ENCODE measurements at regions not wholly inside any gene's neighbourhood (a gene's known extent, or its start where the extent isn't known, plus 50 kb on each side); places are given as distances from the start of the nearest gene placed in this dataset.

DNA sequence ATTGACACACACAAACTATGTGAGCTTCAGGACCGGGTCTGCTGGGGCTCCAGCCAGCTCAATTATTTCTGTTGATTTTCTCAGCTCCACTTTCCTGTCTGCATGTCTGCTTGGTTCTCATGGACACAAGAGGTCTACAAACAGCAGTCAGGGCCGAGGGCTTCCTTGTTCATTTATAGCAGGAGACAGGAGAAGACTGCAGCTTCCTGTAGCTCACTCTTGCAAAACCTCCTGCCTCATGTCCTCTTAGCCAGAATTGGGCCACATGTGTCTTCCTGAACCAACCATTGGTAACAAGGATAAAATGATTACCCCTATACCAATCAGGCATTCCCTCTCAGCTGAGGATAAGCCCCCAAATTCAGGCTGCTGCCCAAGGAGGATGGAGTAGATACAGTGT, 182.8 kb downstream of the TLE3 start:
- no peak overlapping the region for H3K4me2 ChIP-seq (ENCODE audit: control insufficient read depth, extremely low read depth, insufficient read depth, low read depth, low read length)
- no peak for FAIRE-seq
- no peak for DNase-seq (ENCODE audit: low read depth, low spot score)
- dilution Hi-C loops (cut with MboI; ENCODE audit: extremely low pct_ligation_motif_present, low sequenced_read_pairs): no loop called here
- TF ChIP-seq, protein P1, sequence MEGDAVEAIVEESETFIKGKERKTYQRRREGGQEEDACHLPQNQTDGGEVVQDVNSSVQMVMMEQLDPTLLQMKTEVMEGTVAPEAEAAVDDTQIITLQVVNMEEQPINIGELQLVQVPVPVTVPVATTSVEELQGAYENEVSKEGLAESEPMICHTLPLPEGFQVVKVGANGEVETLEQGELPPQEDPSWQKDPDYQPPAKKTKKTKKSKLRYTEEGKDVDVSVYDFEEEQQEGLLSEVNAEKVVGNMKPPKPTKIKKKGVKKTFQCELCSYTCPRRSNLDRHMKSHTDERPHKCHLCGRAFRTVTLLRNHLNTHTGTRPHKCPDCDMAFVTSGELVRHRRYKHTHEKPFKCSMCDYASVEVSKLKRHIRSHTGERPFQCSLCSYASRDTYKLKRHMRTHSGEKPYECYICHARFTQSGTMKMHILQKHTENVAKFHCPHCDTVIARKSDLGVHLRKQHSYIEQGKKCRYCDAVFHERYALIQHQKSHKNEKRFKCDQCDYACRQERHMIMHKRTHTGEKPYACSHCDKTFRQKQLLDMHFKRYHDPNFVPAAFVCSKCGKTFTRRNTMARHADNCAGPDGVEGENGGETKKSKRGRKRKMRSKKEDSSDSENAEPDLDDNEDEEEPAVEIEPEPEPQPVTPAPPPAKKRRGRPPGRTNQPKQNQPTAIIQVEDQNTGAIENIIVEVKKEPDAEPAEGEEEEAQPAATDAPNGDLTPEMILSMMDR (optimal IDR thresholded peaks at IDR 0.05 in 1 of 3, IDR thresholded peaks at IDR 0.05 in 1 of 3, conservative IDR thresholded peaks at IDR 0.05 in 1 of 3; ENCODE audit: extremely low read depth in 1 of 3, insufficient read depth in 2 of 3, low read length in 3 of 3): no peak
- no peak for TF ChIP-seq EZH2 (IDR thresholded peaks at IDR 0.05; ENCODE audit: low read length)
- no peak overlapping the region for H3K9ac ChIP-seq (ENCODE audit: control insufficient read depth, extremely low read depth, insufficient read depth, low read length)
- no peaks in the 10 kb centered on the region for H3K9me1 ChIP-seq (ENCODE audit: control insufficient read depth, extremely low read depth, insufficient read depth, low read length)
- H3K9me3 ChIP-seq (ENCODE audit: control insufficient read depth, low read depth, low read length): no peaks in the 10 kb centered on the region
- H2AFZ ChIP-seq (ENCODE audit: control insufficient read depth, low read length): no peak overlapping the region
- no peak overlapping the region for H3K4me3 ChIP-seq (ENCODE audit: control insufficient read depth in 2 of 3, extremely low read depth in 1 of 3, insufficient read depth in 2 of 3, low read depth in 1 of 3, low read length in 3 of 3)
- no peaks in the 10 kb centered on the region for H3K36me3 ChIP-seq (ENCODE audit: control insufficient read depth in 2 of 2, extremely low read depth in 1 of 2, insufficient read depth in 2 of 2, low read length in 2 of 2)
- peaks cover 49% of the 10 kb centered on the region for H3K27me3 ChIP-seq (ENCODE audit: control insufficient read depth, extremely low read depth, insufficient read depth, low read length)
- H3K27ac ChIP-seq (ENCODE audit: control insufficient read depth, insufficient read depth, low read length): no peak overlapping the region
- H3K79me2 ChIP-seq (ENCODE audit: control insufficient read depth, insufficient read depth, low read length): no peaks in the 10 kb centered on the region
- no peaks in the 10 kb centered on the region for H3K4me1 ChIP-seq (ENCODE audit: control insufficient read depth, extremely low read depth, insufficient read depth, low read length)
- no peaks in the 10 kb centered on the region for H4K20me1 ChIP-seq (ENCODE audit: control insufficient read depth, extremely low read depth, insufficient read depth, low read length)

DNA sequence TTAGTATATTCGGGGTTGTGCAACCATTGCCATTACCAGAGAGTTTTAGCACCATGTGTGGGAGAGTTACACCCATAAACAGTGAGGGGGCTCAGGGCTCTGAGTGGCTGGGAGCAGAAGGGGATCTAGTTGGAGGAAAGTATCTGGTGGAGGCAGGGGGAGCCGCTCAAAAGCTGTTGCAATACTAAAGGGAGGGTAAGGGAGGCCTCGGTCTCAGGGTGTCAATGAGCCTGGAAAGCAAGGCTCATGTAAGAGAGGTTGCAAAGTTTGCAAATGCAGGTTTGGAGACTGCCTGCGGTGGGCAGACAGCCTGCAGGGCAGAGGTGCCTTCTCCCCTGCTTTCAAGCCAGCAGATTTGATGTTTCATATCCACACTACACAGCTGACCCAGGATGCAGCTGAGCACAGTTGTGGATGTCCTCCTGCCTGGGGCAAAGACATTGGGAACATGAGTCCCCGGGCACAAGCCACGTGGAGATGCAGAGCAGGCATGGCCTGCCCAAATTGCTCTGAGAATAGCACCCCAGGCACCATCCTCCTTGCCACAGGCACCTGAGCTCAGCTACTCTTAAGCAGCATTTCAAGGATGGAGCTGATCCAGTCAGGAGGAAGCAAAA, 181.4 kb downstream of the TLE3 start:
- dilution Hi-C loops (cut with MboI; ENCODE audit: extremely low pct_ligation_motif_present, low sequenced_read_pairs): no loop called here
- Histone ChIP-seq H3K4me2 (ENCODE audit: control insufficient read depth, extremely low read depth, insufficient read depth, low read depth, low read length) (no peak overlapping the region), H3K9me1 (ENCODE audit: control insufficient read depth, extremely low read depth, insufficient read depth, low read length) (no peaks in the 10 kb centered on the region), H3K4me1 (ENCODE audit: control insufficient read depth, extremely low read depth, insufficient read depth, low read length) (no peaks in the 10 kb centered on the region), H4K20me1 (ENCODE audit: control insufficient read depth, extremely low read depth, insufficient read depth, low read length) (no peaks in the 10 kb centered on the region), H3K9ac (ENCODE audit: control insufficient read depth, extremely low read depth, insufficient read depth, low read length) (no peak overlapping the region), H3K36me3 (ENCODE audit: control insufficient read depth in 2 of 2, extremely low read depth in 1 of 2, insufficient read depth in 2 of 2, low read length in 2 of 2) (no peaks in the 10 kb centered on the region), H3K79me2 (ENCODE audit: control insufficient read depth, insufficient read depth, low read length) (no peaks in the 10 kb centered on the region), H3K4me3 (ENCODE audit: control insufficient read depth in 2 of 3, extremely low read depth in 1 of 3, insufficient read depth in 2 of 3, low read depth in 1 of 3, low read length in 3 of 3) (no peak overlapping the region), H3K27ac (ENCODE audit: control insufficient read depth, insufficient read depth, low read length) (no peak overlapping the region), H2AFZ (ENCODE audit: control insufficient read depth, low read length) (no peak overlapping the region), H3K27me3 (ENCODE audit: control insufficient read depth, extremely low read depth, insufficient read depth, low read length) (peaks cover 51% of the 10 kb centered on the region), H3K9me3 (ENCODE audit: control insufficient read depth, low read depth, low read length) (no peaks in the 10 kb centered on the region)
- no peak for DNase-seq (ENCODE audit: low read depth, low spot score)
- no peak for FAIRE-seq
- TF ChIP-seq EZH2 (IDR thresholded peaks at IDR 0.05; ENCODE audit: low read length): no peak
- TF ChIP-seq, protein P1 (optimal IDR thresholded peaks at IDR 0.05 in 1 of 3, IDR thresholded peaks at IDR 0.05 in 1 of 3, conservative IDR thresholded peaks at IDR 0.05 in 1 of 3; ENCODE audit: extremely low read depth in 1 of 3, insufficient read depth in 2 of 3, low read length in 3 of 3): no peak

Measured in keratinocyte (primary cell).